ENCODE measurements at regions not wholly inside any gene's neighbourhood (a gene's known extent, or its start where the extent isn't known, plus 50 kb on each side); places are given as distances from the start of the nearest gene placed in this dataset.

- TF ChIP-seq NPAS2 (CRISPR knock-in tag; IDR thresholded peaks at IDR 0.05; ENCODE audit: borderline replicate concordance): no peak
- TF ChIP-seq, protein P1, sequence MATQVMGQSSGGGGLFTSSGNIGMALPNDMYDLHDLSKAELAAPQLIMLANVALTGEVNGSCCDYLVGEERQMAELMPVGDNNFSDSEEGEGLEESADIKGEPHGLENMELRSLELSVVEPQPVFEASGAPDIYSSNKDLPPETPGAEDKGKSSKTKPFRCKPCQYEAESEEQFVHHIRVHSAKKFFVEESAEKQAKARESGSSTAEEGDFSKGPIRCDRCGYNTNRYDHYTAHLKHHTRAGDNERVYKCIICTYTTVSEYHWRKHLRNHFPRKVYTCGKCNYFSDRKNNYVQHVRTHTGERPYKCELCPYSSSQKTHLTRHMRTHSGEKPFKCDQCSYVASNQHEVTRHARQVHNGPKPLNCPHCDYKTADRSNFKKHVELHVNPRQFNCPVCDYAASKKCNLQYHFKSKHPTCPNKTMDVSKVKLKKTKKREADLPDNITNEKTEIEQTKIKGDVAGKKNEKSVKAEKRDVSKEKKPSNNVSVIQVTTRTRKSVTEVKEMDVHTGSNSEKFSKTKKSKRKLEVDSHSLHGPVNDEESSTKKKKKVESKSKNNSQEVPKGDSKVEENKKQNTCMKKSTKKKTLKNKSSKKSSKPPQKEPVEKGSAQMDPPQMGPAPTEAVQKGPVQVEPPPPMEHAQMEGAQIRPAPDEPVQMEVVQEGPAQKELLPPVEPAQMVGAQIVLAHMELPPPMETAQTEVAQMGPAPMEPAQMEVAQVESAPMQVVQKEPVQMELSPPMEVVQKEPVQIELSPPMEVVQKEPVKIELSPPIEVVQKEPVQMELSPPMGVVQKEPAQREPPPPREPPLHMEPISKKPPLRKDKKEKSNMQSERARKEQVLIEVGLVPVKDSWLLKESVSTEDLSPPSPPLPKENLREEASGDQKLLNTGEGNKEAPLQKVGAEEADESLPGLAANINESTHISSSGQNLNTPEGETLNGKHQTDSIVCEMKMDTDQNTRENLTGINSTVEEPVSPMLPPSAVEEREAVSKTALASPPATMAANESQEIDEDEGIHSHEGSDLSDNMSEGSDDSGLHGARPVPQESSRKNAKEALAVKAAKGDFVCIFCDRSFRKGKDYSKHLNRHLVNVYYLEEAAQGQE (IDR thresholded peaks at IDR 0.05): no peak
- TF ChIP-seq CTCF (IDR thresholded peaks at IDR 0.05): no peak
- TF ChIP-seq POLR2A (IDR thresholded peaks at IDR 0.05; ENCODE audit: low read length): no peak
- no peak for TF ChIP-seq SREBF2 (IDR thresholded peaks at IDR 0.05)
These were observed 82.6 kb upstream of the NEDD4L start for GRCh38 chr18:57961411-57961810.

Data from A549 (cell line).